ENCODE measurements at regions not wholly inside any gene's neighbourhood (a gene's known extent, or its start where the extent isn't known, plus 50 kb on each side); places are given as distances from the start of the nearest gene placed in this dataset.

DNA sequence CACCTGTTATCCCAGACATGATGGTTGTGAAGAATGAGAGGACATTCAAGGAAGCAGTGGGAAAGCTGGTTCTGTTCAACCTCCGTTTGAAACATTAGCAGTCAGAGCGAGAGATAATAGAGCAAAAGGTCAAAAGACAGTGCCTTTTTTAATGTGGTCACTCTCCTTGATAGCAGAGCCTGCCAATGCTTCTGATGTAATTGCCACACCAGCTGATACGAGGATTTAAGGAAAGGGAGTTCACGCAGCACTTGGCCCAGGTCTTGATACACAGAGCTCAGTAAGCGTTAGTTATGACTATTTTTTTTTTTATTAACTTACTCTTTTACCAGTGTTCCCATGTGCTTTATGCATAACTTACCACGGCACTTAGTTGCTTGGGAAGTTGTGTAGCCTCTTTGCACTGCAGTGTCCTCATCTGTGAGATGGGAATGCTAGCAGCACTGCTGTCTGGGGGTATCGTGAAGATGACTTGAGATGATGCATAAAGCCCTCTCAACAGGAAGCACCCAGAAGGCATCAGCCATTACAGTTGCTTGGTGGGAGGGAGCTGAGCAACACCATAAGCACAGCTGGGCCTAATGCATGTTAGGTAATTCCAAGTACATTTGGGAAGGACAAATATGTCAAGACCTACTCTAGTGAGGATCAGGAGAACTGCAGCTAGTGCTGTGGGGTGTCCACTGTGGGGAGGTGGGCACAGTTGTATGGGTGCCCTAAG is 123.3 kb upstream of the RASGRP1 start:
- TF ChIP-seq POLR2AphosphoS5 (IDR thresholded peaks at IDR 0.05; ENCODE audit: low read depth, low read length) (no peak), SPI1 (IDR thresholded peaks at IDR 0.05; ENCODE audit: low read depth, low read length) (no peak), POLR2A (IDR thresholded peaks at IDR 0.05; ENCODE audit: low read depth, low read length) (no peak)
